Keratinocyte (primary cell): ENCODE measurements at regions not wholly inside any gene's neighbourhood (a gene's known extent, or its start where the extent isn't known, plus 50 kb on each side); places are given as distances from the start of the nearest gene placed in this dataset.

ENCODE experiments used
- DNase-seq: peaks from one replicate; pipeline ENCODE4 v3.0.0-alpha.2; 2011; ENCODE audit warnings: low read depth, missing footprints, low spot score
- FAIRE-seq: peaks from 2 replicates; lab custom pipeline; 2011; peaks lifted over from hg19 to GRCh38; lab: Jason Lieb, UNC
- H2AFZ ChIP-seq: 2 replicates; pipeline ENCODE4 v1.6.0; 2012; ENCODE audit warnings: low read length, control low read depth, inconsistent platforms; ENCODE audit not compliant: control insufficient read depth
- H3K27ac ChIP-seq: 2 replicates; pipeline ENCODE4 v1.5.1; 2011; ENCODE audit warnings: low read length; ENCODE audit not compliant: control insufficient read depth, insufficient read depth
- H3K27me3 ChIP-seq: 3 replicates; pipeline ENCODE4 v1.6.0; 2011; ENCODE audit warnings: low read length; ENCODE audit not compliant: control insufficient read depth, insufficient read depth; ENCODE audit errors: extremely low read depth
- H3K36me3 ChIP-seq, 2 experiments: 2 replicates in 1 of 2; 3 replicates in 1 of 2; pipeline ENCODE4 v1.5.1; 2011; ENCODE audit warnings: low read length in 2 of 2, mild to moderate bottlenecking in 1 of 2; ENCODE audit not compliant: control insufficient read depth in 2 of 2, insufficient read depth in 2 of 2; ENCODE audit errors: extremely low read depth in 1 of 2
- H3K4me1 ChIP-seq: 3 replicates; pipeline ENCODE4 v1.5.1; 2011; ENCODE audit warnings: low read length; ENCODE audit not compliant: control insufficient read depth, insufficient read depth; ENCODE audit errors: extremely low read depth
- H3K4me2 ChIP-seq: 3 replicates; pipeline ENCODE4 v1.6.0; 2011; ENCODE audit warnings: low read depth, low read length; ENCODE audit not compliant: control insufficient read depth, insufficient read depth; ENCODE audit errors: extremely low read depth
- H3K4me3 ChIP-seq, 3 experiments: fragments of 200-600 bp in 1 of 3; sonication (generic) in 1 of 3; 2 replicates in 2 of 3; 3 replicates in 1 of 3; pipeline ENCODE4 v1.5.1; 2011 to 2016; ENCODE audit warnings: low read length in 3 of 3, mild to moderate bottlenecking in 3 of 3, control low read depth in 2 of 3, inconsistent platforms in 1 of 3, low read depth in 1 of 3, mixed read lengths in 1 of 3, mixed run types in 1 of 3, moderate library complexity in 1 of 3; ENCODE audit not compliant: control insufficient read depth in 2 of 3, insufficient read depth in 2 of 3; ENCODE audit errors: extremely low read depth in 1 of 3
- H3K79me2 ChIP-seq: 2 replicates; pipeline ENCODE4 v1.6.0; 2012; ENCODE audit warnings: low read length; ENCODE audit not compliant: control insufficient read depth, insufficient read depth
- H3K9ac ChIP-seq: 3 replicates; pipeline ENCODE4 v1.6.0; 2011; ENCODE audit warnings: low read length; ENCODE audit not compliant: control insufficient read depth, insufficient read depth; ENCODE audit errors: extremely low read depth
- H3K9me1 ChIP-seq: 3 replicates; pipeline ENCODE4 v1.6.0; 2011; ENCODE audit warnings: low read length; ENCODE audit not compliant: control insufficient read depth, insufficient read depth; ENCODE audit errors: extremely low read depth
- H3K9me3 ChIP-seq: 2 replicates; pipeline ENCODE4 v1.5.1; 2012; ENCODE audit warnings: low read depth, low read length; ENCODE audit not compliant: control insufficient read depth
- H4K20me1 ChIP-seq: 3 replicates; pipeline ENCODE4 v1.6.0; 2011; ENCODE audit warnings: low read length; ENCODE audit not compliant: control insufficient read depth, insufficient read depth; ENCODE audit errors: extremely low read depth
- CTCF ChIP-seq, 3 experiments: IDR thresholded peaks in 1 of 3; conservative IDR thresholded peaks in 1 of 3; optimal IDR thresholded peaks in 1 of 3; 2 replicates in 2 of 3; 3 replicates in 1 of 3; pipeline versions ENCODE3 to v1.5.1; 2011; ENCODE audit warnings: low read length in 3 of 3, mild to moderate bottlenecking in 3 of 3, moderate library complexity in 2 of 3, control low read depth in 1 of 3, inconsistent platforms in 1 of 3; ENCODE audit not compliant: insufficient read depth in 2 of 3; ENCODE audit errors: extremely low read depth in 1 of 3
- EZH2 ChIP-seq: IDR thresholded peaks from one replicate; pipeline ENCODE4 v1.6.1; 2012; ENCODE audit warnings: inconsistent platforms, mild to moderate bottlenecking, low read length, moderate library complexity
- dilution Hi-C: fragments of 300-500 bp; cut with MboI; formaldehyde crosslinking; loops from one replicate; pipeline ENCODE4 v1.7.0; 2020; ENCODE audit warnings: low sequenced_read_pairs; ENCODE audit not compliant: extremely low pct_ligation_motif_present

DNA sequence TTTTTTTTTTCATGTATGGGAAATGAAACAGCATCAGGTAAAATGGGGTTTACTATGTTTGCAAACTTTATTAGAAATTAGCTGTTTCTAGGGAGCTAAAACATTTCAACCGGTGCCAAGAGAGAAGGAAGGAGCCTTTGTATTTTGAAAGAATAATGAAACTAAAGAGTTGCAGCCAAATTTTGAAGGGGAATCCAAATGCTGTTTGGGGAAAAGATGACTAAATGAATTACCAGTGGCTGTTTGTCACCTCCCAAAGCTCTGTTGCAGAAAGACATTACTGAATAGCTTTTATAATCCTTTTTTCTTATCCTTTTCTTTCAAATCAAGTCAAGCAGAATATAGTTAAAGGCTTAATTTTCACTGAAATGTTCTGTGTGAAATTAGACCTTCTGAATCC is 591.3 kb upstream of the ADGRL2 start:
- Histone ChIP-seq H3K4me2 (no peak overlapping the region), H3K79me2 (no peaks in the 10 kb centered on the region), H3K27me3 (no peaks in the 10 kb centered on the region), H3K4me1 (no peaks in the 10 kb centered on the region), H3K27ac (no peak overlapping the region), H2AFZ (no peak overlapping the region), H3K9ac (no peak overlapping the region), H3K9me1 (no peaks in the 10 kb centered on the region), H3K4me3 (no peak overlapping the region), H4K20me1 (no peaks in the 10 kb centered on the region), H3K9me3 (no peaks in the 10 kb centered on the region), H3K36me3 (no peaks in the 10 kb centered on the region)
- dilution Hi-C loops: no loop called here
- DNase-seq (no peak), FAIRE-seq (no peak)
- TF ChIP-seq EZH2 (no peak), CTCF (optimal IDR thresholded peaks at IDR 0.05 in 1 of 3, IDR thresholded peaks at IDR 0.05 in 1 of 3, conservative IDR thresholded peaks at IDR 0.05 in 1 of 3; ENCODE audit: extremely low read depth in 1 of 3, insufficient read depth in 2 of 3, low read length in 3 of 3) (no peak)

- H3K36me3 ChIP-seq: no peaks in the 10 kb centered on the region
- no peak overlapping the region for H3K9ac ChIP-seq
- H3K4me2 ChIP-seq: no peak overlapping the region
- H3K79me2 ChIP-seq: no peaks in the 10 kb centered on the region
- TF ChIP-seq EZH2: no peak
- TF ChIP-seq CTCF (optimal IDR thresholded peaks at IDR 0.05 in 1 of 3, IDR thresholded peaks at IDR 0.05 in 1 of 3, conservative IDR thresholded peaks at IDR 0.05 in 1 of 3; ENCODE audit: extremely low read depth in 1 of 3, insufficient read depth in 2 of 3, low read length in 3 of 3): no peak
- no peak overlapping the region for H3K27ac ChIP-seq
- H3K4me1 ChIP-seq: no peaks in the 10 kb centered on the region
- no peaks in the 10 kb centered on the region for H3K9me3 ChIP-seq
- H3K4me3 ChIP-seq: no peak overlapping the region
- DNase-seq: no peak
- FAIRE-seq: no peak
- H3K9me1 ChIP-seq: no peaks in the 10 kb centered on the region
- H3K27me3 ChIP-seq: no peaks in the 10 kb centered on the region
- H4K20me1 ChIP-seq: no peaks in the 10 kb centered on the region
- no peak overlapping the region for H2AFZ ChIP-seq
- dilution Hi-C loops: no loop called here
These were observed 592.3 kb upstream of the ADGRL2 start for GRCh38 chr1:81208441-81208840.
